GM12891 (cell line): ENCODE measurements at regions not wholly inside any gene's neighbourhood (a gene's known extent, or its start where the extent isn't known, plus 50 kb on each side); places are given as distances from the start of the nearest gene placed in this dataset.
A peak's percentile ranks its signal among the peaks of the same experiment; 100 is the strongest.

ENCODE experiments used
- DNase-seq: peaks from one replicate; pipeline ENCODE4 v3.0.0; 2011; ENCODE audit warnings: low spot score; ENCODE audit not compliant: insufficient read length
- FAIRE-seq: peaks from 2 replicates; lab custom pipeline; 2011; peaks lifted over from hg19 to GRCh38; lab: Jason Lieb, UNC
- PAX5 ChIP-seq: IDR thresholded peaks from 2 replicates; pipeline ENCODE4 v1.6.1; 2011; ENCODE audit warnings: low read length, moderate library complexity, mild to moderate bottlenecking; ENCODE audit not compliant: insufficient read depth, severe bottlenecking
- POLR2A ChIP-seq: IDR thresholded peaks from 2 replicates; pipeline ENCODE4 v1.6.1; 2011; ENCODE audit warnings: low read depth, low read length, control low read depth
- POLR2AphosphoS5 ChIP-seq: IDR thresholded peaks from 2 replicates; pipeline ENCODE4 v1.6.1; 2011; ENCODE audit warnings: low read depth, low read length, control low read depth
- POU2F2 ChIP-seq: IDR thresholded peaks from 2 replicates; pipeline ENCODE4 v1.6.1; 2011; ENCODE audit warnings: low read depth, mild to moderate bottlenecking, control low read depth, low read length, moderate library complexity
- SPI1 ChIP-seq: IDR thresholded peaks from 2 replicates; pipeline ENCODE4 v1.6.1; 2011; ENCODE audit warnings: low read depth, low read length, control low read depth
- TAF1 ChIP-seq: IDR thresholded peaks from 2 replicates; pipeline ENCODE4 v1.6.1; 2011; ENCODE audit warnings: low read depth, low read length, control low read depth

- TF ChIP-seq POLR2A = no peak
- TF ChIP-seq PAX5 = no peak
- TF ChIP-seq POLR2AphosphoS5 = no peak
- no peak for DNase-seq
- FAIRE-seq = no peak
Measured at GRCh38 chr16:16908077-16908476, 529.1 kb downstream of the NPIPA7 start.

GRCh38 chr16:16909126-16909525 lies 530.2 kb downstream of the NPIPA7 start:
- DNase-seq (no peak), FAIRE-seq (no peak)

GRCh38 chr16:16910666-16911065 lies 531.7 kb downstream of the NPIPA7 start:
- TF ChIP-seq POLR2A (no peak), POU2F2 (no peak), SPI1 (no peak), POLR2AphosphoS5 (no peak), TAF1 (no peak), PAX5 (no peak)
- no peak for DNase-seq
- FAIRE-seq = peak; percentile 5

More at GRCh38 chr16:16909126-16909525, 530.2 kb downstream of the NPIPA7 start:
- no peak for TF ChIP-seq SPI1
- no peak for TF ChIP-seq POLR2AphosphoS5
- TF ChIP-seq TAF1 = no peak
- TF ChIP-seq POLR2A = no peak
- no peak for TF ChIP-seq POU2F2
- no peak for TF ChIP-seq PAX5

- TF ChIP-seq PAX5 = no peak
- TF ChIP-seq POU2F2 = no peak
- no peak for TF ChIP-seq TAF1
- no peak for TF ChIP-seq POLR2AphosphoS5
- no peak for TF ChIP-seq POLR2A
- TF ChIP-seq SPI1 = no peak
- FAIRE-seq (no peak), DNase-seq (no peak)
Measured at GRCh38 chr16:16915771-16916170, 536.8 kb downstream of the NPIPA7 start.

GRCh38 chr16:16917191-16917785 lies 538.3 kb downstream of the NPIPA7 start:
- no peak for DNase-seq
- FAIRE-seq = no peak
- TF ChIP-seq POLR2A = no peak
- TF ChIP-seq POU2F2 = no peak
- no peak for TF ChIP-seq SPI1
- TF ChIP-seq PAX5 = no peak
- TF ChIP-seq TAF1 = no peak
- no peak for TF ChIP-seq POLR2AphosphoS5

- no peak for DNase-seq
- no peak for TF ChIP-seq SPI1
- TF ChIP-seq POLR2AphosphoS5 = no peak
- TF ChIP-seq TAF1 = no peak
- no peak for TF ChIP-seq PAX5
- no peak for TF ChIP-seq POU2F2
- no peak for TF ChIP-seq POLR2A
- FAIRE-seq = no peak
Measured at GRCh38 chr16:16923479-16923878, 544.5 kb downstream of the NPIPA7 start.

- no peak for TF ChIP-seq TAF1
- TF ChIP-seq POLR2AphosphoS5 = no peak
- TF ChIP-seq POU2F2 = no peak
- no peak for TF ChIP-seq SPI1
- no peak for TF ChIP-seq POLR2A
- TF ChIP-seq PAX5 = no peak
- DNase-seq (no peak), FAIRE-seq (no peak)
Measured at GRCh38 chr16:16924613-16925012, 545.7 kb downstream of the NPIPA7 start.

- TF ChIP-seq SPI1 (no peak), POLR2AphosphoS5 (no peak), POU2F2 (no peak), PAX5 (no peak), POLR2A (no peak), TAF1 (no peak)
- FAIRE-seq (no peak), DNase-seq (no peak)
Measured at GRCh38 chr16:16925432-16925831, 545.3 kb downstream of the XYLT1 start.

GRCh38 chr16:16928532-16929109 lies 542.1 kb downstream of the XYLT1 start:
- no peak for FAIRE-seq
- DNase-seq = no peak
- TF ChIP-seq SPI1 (no peak), TAF1 (no peak), POLR2A (no peak), POU2F2 (no peak), POLR2AphosphoS5 (no peak), PAX5 (no peak)

GRCh38 chr16:16930309-16931000 lies 540.3 kb downstream of the XYLT1 start:
- FAIRE-seq (no peak), DNase-seq (no peak)
- TF ChIP-seq POLR2A (no peak), POLR2AphosphoS5 (no peak), SPI1 (no peak), PAX5 (no peak), POU2F2 (no peak), TAF1 (no peak)
